ENCODE measurements at regions not wholly inside any gene's neighbourhood (a gene's known extent, or its start where the extent isn't known, plus 50 kb on each side); places are given as distances from the start of the nearest gene placed in this dataset.

- Histone ChIP-seq H3K9ac (replicated peaks; ENCODE audit: extremely low read depth, insufficient read depth, low read length) (no peak overlapping the region), H3K9me1 (replicated peaks; ENCODE audit: control insufficient read depth, extremely low read depth, insufficient read depth, low read length) (no peaks in the 10 kb centered on the region), H4K20me1 (replicated peaks; ENCODE audit: control insufficient read depth, extremely low read depth, insufficient read depth, low read length) (no peaks in the 10 kb centered on the region), H3K4me1 (ENCODE audit: control insufficient read depth, extremely low read depth, insufficient read depth, low read length) (no peaks in the 10 kb centered on the region), H3K4me2 (ENCODE audit: insufficient read depth, low read length) (no peak overlapping the region), H3K79me2 (ENCODE audit: control insufficient read depth, insufficient read depth, low read length) (no peaks in the 10 kb centered on the region), H3K9me3 (replicated peaks; ENCODE audit: control insufficient read depth, insufficient read depth, low read length) (no peaks in the 10 kb centered on the region), H3K4me3 (replicated peaks in 1 of 3; ENCODE audit: insufficient read depth in 1 of 3, low read depth in 1 of 3, low read length in 3 of 3) (no peak overlapping the region), H3K27ac (ENCODE audit: insufficient read depth, low read depth, low read length) (no peak overlapping the region), H3K27me3 (ENCODE audit: control insufficient read depth in 2 of 2, insufficient read depth in 2 of 2, low read length in 2 of 2) (peaks cover 0 to 3% of the 10 kb centered on the region in 2 experiments), H2AFZ (ENCODE audit: low read depth, low read length) (no peak overlapping the region), H3K36me3 (ENCODE audit: control insufficient read depth in 2 of 2, extremely low read depth in 1 of 2, insufficient read depth in 2 of 2, low read length in 2 of 2) (no peaks in the 10 kb centered on the region)
- TF ChIP-seq POLR2A (IDR thresholded peaks at IDR 0.05; ENCODE audit: low read depth, low read length), result no peak
- no peak for TF ChIP-seq MYC (IDR thresholded peaks at IDR 0.05; ENCODE audit: low read depth, low read length)
- ChIA-PET CTCF (no interaction called here), POLR2A (no interaction called here)
- FAIRE-seq (no peak), DNase-seq (ENCODE audit: low read depth, low spot score) (no peak)
- dilution Hi-C loops (cut with MboI; ENCODE audit: extremely low pct_ligation_motif_present, low sequenced_read_pairs), result no loop called here
- intact Hi-C loops (cut with micrococcal nuclease), result no loop called here
- no TSS peak for BruUV-seq (replicated peaks)
These were observed 156.1 kb upstream of the CTBP2 start for GRCh38 chr10:125316436-125316835.

- intact Hi-C loops (cut with micrococcal nuclease), result no loop called here
- H3K36me3 ChIP-seq (ENCODE audit: control insufficient read depth in 2 of 2, extremely low read depth in 1 of 2, insufficient read depth in 2 of 2, low read length in 2 of 2), result no peaks in the 10 kb centered on the region
- H3K4me2 ChIP-seq (ENCODE audit: insufficient read depth, low read length), result no peak overlapping the region
- H3K9ac ChIP-seq (replicated peaks; ENCODE audit: extremely low read depth, insufficient read depth, low read length), result no peak overlapping the region
- DNase-seq (ENCODE audit: low read depth, low spot score), result no peak
- FAIRE-seq, result no peak
- ChIA-PET CTCF (no interaction called here), POLR2A (no interaction called here)
- no peak overlapping the region for H3K27ac ChIP-seq (ENCODE audit: insufficient read depth, low read depth, low read length)
- no peaks in the 10 kb centered on the region for H3K4me1 ChIP-seq (ENCODE audit: control insufficient read depth, extremely low read depth, insufficient read depth, low read length)
- no peaks in the 10 kb centered on the region for H3K9me3 ChIP-seq (replicated peaks; ENCODE audit: control insufficient read depth, insufficient read depth, low read length)
- no peaks in the 10 kb centered on the region for H4K20me1 ChIP-seq (replicated peaks; ENCODE audit: control insufficient read depth, extremely low read depth, insufficient read depth, low read length)
- TF ChIP-seq EZH2 (IDR thresholded peaks at IDR 0.05; ENCODE audit: borderline replicate concordance, low read depth, low read length, severe bottlenecking), result no peak
- TF ChIP-seq POLR2AphosphoS5 (IDR thresholded peaks at IDR 0.05; ENCODE audit: insufficient read depth, low read depth, low read length), result no peak
- no peak for TF ChIP-seq MAX (IDR thresholded peaks at IDR 0.05; ENCODE audit: insufficient read depth, insufficient read length)
- no peak for TF ChIP-seq CTCF (IDR thresholded peaks at IDR 0.05; ENCODE audit: extremely low read depth in 1 of 2, insufficient read depth in 1 of 2, low read depth in 1 of 2, low read length in 2 of 2)
- TF ChIP-seq JUN (IDR thresholded peaks at IDR 0.05; ENCODE audit: borderline replicate concordance, insufficient read depth, insufficient read length, low read depth), result no peak
- no peak for TF ChIP-seq POLR2A (IDR thresholded peaks at IDR 0.05; ENCODE audit: low read depth, low read length)
- no peak for TF ChIP-seq MYC (IDR thresholded peaks at IDR 0.05; ENCODE audit: low read depth, low read length)
- TF ChIP-seq GATA2 (IDR thresholded peaks at IDR 0.05; ENCODE audit: insufficient read depth, insufficient read length, low read depth, low read length), result no peak
- no peak for TF ChIP-seq FOS (IDR thresholded peaks at IDR 0.05; ENCODE audit: borderline replicate concordance, insufficient read depth, low read length)
- H3K79me2 ChIP-seq (ENCODE audit: control insufficient read depth, insufficient read depth, low read length), result no peaks in the 10 kb centered on the region
- no TSS peak for BruUV-seq (replicated peaks)
- H2AFZ ChIP-seq (ENCODE audit: low read depth, low read length), result no peak overlapping the region
- no peaks in the 10 kb centered on the region for H3K27me3 ChIP-seq (ENCODE audit: control insufficient read depth in 2 of 2, insufficient read depth in 2 of 2, low read length in 2 of 2)
- no peaks in the 10 kb centered on the region for H3K9me1 ChIP-seq (replicated peaks; ENCODE audit: control insufficient read depth, extremely low read depth, insufficient read depth, low read length)
- H3K4me3 ChIP-seq (replicated peaks in 1 of 3; ENCODE audit: insufficient read depth in 1 of 3, low read depth in 1 of 3, low read length in 3 of 3), result no peak overlapping the region
- dilution Hi-C loops (cut with MboI; ENCODE audit: extremely low pct_ligation_motif_present, low sequenced_read_pairs), result no loop called here
These were observed 140.6 kb upstream of the CTBP2 start for GRCh38 chr10:125300937-125301336.
